ENCODE measurements at regions not wholly inside any gene's neighbourhood (a gene's known extent, or its start where the extent isn't known, plus 50 kb on each side); places are given as distances from the start of the nearest gene placed in this dataset.

- Histone ChIP-seq H3K27ac (ENCODE audit: low read depth in 1 of 2, low read length in 2 of 2) (no peak overlapping the region), H3K27me3 (ENCODE audit: control insufficient read depth in 1 of 2, insufficient read depth in 2 of 2, low read length in 1 of 2) (no peaks in the 10 kb centered on the region), H3K36me3 (ENCODE audit: control insufficient read depth in 1 of 2, insufficient read depth in 2 of 2, low read length in 1 of 2) (no peaks in the 10 kb centered on the region), H3K9me3 (ENCODE audit: control insufficient read depth, low read length) (peaks cover 12% of the 10 kb centered on the region), H3K4me1 (ENCODE audit: control insufficient read depth in 1 of 2, insufficient read depth in 2 of 2, low read length in 2 of 2) (no peaks in the 10 kb centered on the region), H3K4me3 (ENCODE audit: low read length in 2 of 2) (no peak overlapping the region)
- DNase-seq (no peak), ATAC-seq (ENCODE audit: low FRiP score) (no peak)
- intact Hi-C loops (cut with DNase I): loop anchor here in 1 of 2 donors (1.0 kb wide), 1 partner anchor 10 kb away; no protein-coding TSS in a partner anchor
- 39% methylated on average over 3 of the region's 3 CpGs for WGBS, 2 donors
These were observed 2265.1 kb downstream of the TP53TG3F start for GRCh38 chr16:35724551-35724950.

- intact Hi-C loops (cut with DNase I): no loop called here
- ATAC-seq (ENCODE audit: low FRiP score) (no peak), DNase-seq (no peak)
- Histone ChIP-seq H3K27ac (ENCODE audit: low read depth in 1 of 2, low read length in 2 of 2) (no peak overlapping the region), H3K4me1 (ENCODE audit: control insufficient read depth in 1 of 2, insufficient read depth in 2 of 2, low read length in 2 of 2) (no peaks in the 10 kb centered on the region), H3K9me3 (ENCODE audit: control insufficient read depth, low read length) (peaks cover 12% of the 10 kb centered on the region), H3K36me3 (ENCODE audit: control insufficient read depth in 1 of 2, insufficient read depth in 2 of 2, low read length in 1 of 2) (no peaks in the 10 kb centered on the region), H3K4me3 (ENCODE audit: low read length in 2 of 2) (no peak overlapping the region), H3K27me3 (ENCODE audit: control insufficient read depth in 1 of 2, insufficient read depth in 2 of 2, low read length in 1 of 2) (no peaks in the 10 kb centered on the region)
- WGBS, 2 donors: 63 to 65% methylated on average over 6 of the region's 6 CpGs
These were observed 2266.5 kb downstream of the TP53TG3F start for GRCh38 chr16:35725949-35726348.

GRCh38 chr16:35730251-35730650 is 2270.8 kb downstream of the TP53TG3F start:
- WGBS, 2 donors: 44 to 50% methylated on average over 5 of the region's 5 CpGs
- intact Hi-C loops (cut with DNase I): no loop called here
- no peaks in the 10 kb centered on the region for H3K27me3 ChIP-seq (ENCODE audit: control insufficient read depth in 1 of 2, insufficient read depth in 2 of 2, low read length in 1 of 2)
- H3K4me1 ChIP-seq (ENCODE audit: control insufficient read depth in 1 of 2, insufficient read depth in 2 of 2, low read length in 2 of 2): no peaks in the 10 kb centered on the region
- ATAC-seq (ENCODE audit: low FRiP score): no peak
- H3K27ac ChIP-seq (ENCODE audit: low read depth in 1 of 2, low read length in 2 of 2): no peak overlapping the region
- no peak overlapping the region for H3K4me3 ChIP-seq (ENCODE audit: low read length in 2 of 2)
- H3K36me3 ChIP-seq (ENCODE audit: control insufficient read depth in 1 of 2, insufficient read depth in 2 of 2, low read length in 1 of 2): no peaks in the 10 kb centered on the region
- H3K9me3 ChIP-seq (ENCODE audit: control insufficient read depth, low read length): no peaks in the 10 kb centered on the region
- DNase-seq: no peak

GRCh38 chr16:35731341-35732040 is 2272.1 kb downstream of the TP53TG3F start:
- H3K4me3 ChIP-seq (ENCODE audit: low read length in 2 of 2): no peak overlapping the region
- H3K4me1 ChIP-seq (ENCODE audit: control insufficient read depth in 1 of 2, insufficient read depth in 2 of 2, low read length in 2 of 2): no peaks in the 10 kb centered on the region
- no peaks in the 10 kb centered on the region for H3K27me3 ChIP-seq (ENCODE audit: control insufficient read depth in 1 of 2, insufficient read depth in 2 of 2, low read length in 1 of 2)
- H3K9me3 ChIP-seq (ENCODE audit: control insufficient read depth, low read length): no peaks in the 10 kb centered on the region
- no peak for DNase-seq
- WGBS, 2 donors: 77 to 79% methylated on average over 9 of the region's 9 CpGs
- intact Hi-C loops (cut with DNase I): no loop called here
- no peaks in the 10 kb centered on the region for H3K36me3 ChIP-seq (ENCODE audit: control insufficient read depth in 1 of 2, insufficient read depth in 2 of 2, low read length in 1 of 2)
- no peak for ATAC-seq (ENCODE audit: low FRiP score)
- H3K27ac ChIP-seq (ENCODE audit: low read depth in 1 of 2, low read length in 2 of 2): no peak overlapping the region

GRCh38 chr16:35732046-35732810 is 2272.8 kb downstream of the TP53TG3F start:
- no peaks in the 10 kb centered on the region for H3K9me3 ChIP-seq (ENCODE audit: control insufficient read depth, low read length)
- ATAC-seq (ENCODE audit: low FRiP score) (no peak), DNase-seq (no peak)

GRCh38 chr16:35733278-35733965 is 2274.0 kb downstream of the TP53TG3F start:
- intact Hi-C loops (cut with DNase I): no loop called here
- H3K36me3 ChIP-seq (ENCODE audit: control insufficient read depth in 1 of 2, insufficient read depth in 2 of 2, low read length in 1 of 2): no peaks in the 10 kb centered on the region
- no peak overlapping the region for H3K27ac ChIP-seq (ENCODE audit: low read depth in 1 of 2, low read length in 2 of 2)
- ATAC-seq (ENCODE audit: low FRiP score): no peak
- no peak for DNase-seq
- no peak overlapping the region for H3K4me3 ChIP-seq (ENCODE audit: low read length in 2 of 2)
- no peaks in the 10 kb centered on the region for H3K9me3 ChIP-seq (ENCODE audit: control insufficient read depth, low read length)
- WGBS, 2 donors: 35 to 42% methylated on average over 3 of the region's 3 CpGs
- H3K4me1 ChIP-seq (ENCODE audit: control insufficient read depth in 1 of 2, insufficient read depth in 2 of 2, low read length in 2 of 2): no peaks in the 10 kb centered on the region
- no peaks in the 10 kb centered on the region for H3K27me3 ChIP-seq (ENCODE audit: control insufficient read depth in 1 of 2, insufficient read depth in 2 of 2, low read length in 1 of 2)

More at GRCh38 chr16:35732046-35732810, 2272.8 kb downstream of the TP53TG3F start:
- H3K4me1 ChIP-seq (ENCODE audit: control insufficient read depth in 1 of 2, insufficient read depth in 2 of 2, low read length in 2 of 2): no peaks in the 10 kb centered on the region
- H3K27me3 ChIP-seq (ENCODE audit: control insufficient read depth in 1 of 2, insufficient read depth in 2 of 2, low read length in 1 of 2): no peaks in the 10 kb centered on the region
- intact Hi-C loops (cut with DNase I): no loop called here
- no peaks in the 10 kb centered on the region for H3K36me3 ChIP-seq (ENCODE audit: control insufficient read depth in 1 of 2, insufficient read depth in 2 of 2, low read length in 1 of 2)
- 68 to 70% methylated on average over 15 of the region's 15 CpGs for WGBS, 2 donors
- no peak overlapping the region for H3K27ac ChIP-seq (ENCODE audit: low read depth in 1 of 2, low read length in 2 of 2)
- H3K4me3 ChIP-seq (ENCODE audit: low read length in 2 of 2): no peak overlapping the region

- H3K27me3 ChIP-seq (ENCODE audit: control insufficient read depth in 1 of 2, insufficient read depth in 2 of 2, low read length in 1 of 2): no peaks in the 10 kb centered on the region
- ATAC-seq (ENCODE audit: low FRiP score) (peak; percentile 8), DNase-seq (no peak)
- no peak overlapping the region for H3K4me3 ChIP-seq (ENCODE audit: low read length in 2 of 2)
- intact Hi-C loops (cut with DNase I): loop anchor here in 1 of 2 donors (1.0 kb wide), 1 partner anchor 10 kb away; no protein-coding TSS in a partner anchor
- 67 to 73% methylated on average over 18 of the region's 18 CpGs for WGBS, 2 donors
- H3K4me1 ChIP-seq (ENCODE audit: control insufficient read depth in 1 of 2, insufficient read depth in 2 of 2, low read length in 2 of 2): no peaks in the 10 kb centered on the region
- no peaks in the 10 kb centered on the region for H3K9me3 ChIP-seq (ENCODE audit: control insufficient read depth, low read length)
- no peaks in the 10 kb centered on the region for H3K36me3 ChIP-seq (ENCODE audit: control insufficient read depth in 1 of 2, insufficient read depth in 2 of 2, low read length in 1 of 2)
- H3K27ac ChIP-seq (ENCODE audit: low read depth in 1 of 2, low read length in 2 of 2): no peak overlapping the region
These were observed 2274.7 kb downstream of the TP53TG3F start for GRCh38 chr16:35733971-35734702.

GRCh38 chr16:35734728-35735402 is 2275.5 kb downstream of the TP53TG3F start:
- WGBS, 2 donors: 68 to 73% methylated on average over 18 of the region's 18 CpGs
- no peaks in the 10 kb centered on the region for H3K27me3 ChIP-seq (ENCODE audit: control insufficient read depth in 1 of 2, insufficient read depth in 2 of 2, low read length in 1 of 2)
- H3K4me3 ChIP-seq (ENCODE audit: low read length in 2 of 2): no peak overlapping the region
- H3K36me3 ChIP-seq (ENCODE audit: control insufficient read depth in 1 of 2, insufficient read depth in 2 of 2, low read length in 1 of 2): no peaks in the 10 kb centered on the region
- DNase-seq (no peak), ATAC-seq (ENCODE audit: low FRiP score) (peak; percentile 21)
- H3K9me3 ChIP-seq (ENCODE audit: control insufficient read depth, low read length): no peaks in the 10 kb centered on the region
- H3K4me1 ChIP-seq (ENCODE audit: control insufficient read depth in 1 of 2, insufficient read depth in 2 of 2, low read length in 2 of 2): no peaks in the 10 kb centered on the region
- intact Hi-C loops (cut with DNase I): loop anchor here in 1 of 2 donors (1.0 kb wide), 1 partner anchor 11 kb away; no protein-coding TSS in a partner anchor
- no peak overlapping the region for H3K27ac ChIP-seq (ENCODE audit: low read depth in 1 of 2, low read length in 2 of 2)

All from aorta (tissue), 5 donors.